AG04449 (cell line): ENCODE measurements at regions not wholly inside any gene's neighbourhood (a gene's known extent, or its start where the extent isn't known, plus 50 kb on each side); places are given as distances from the start of the nearest gene placed in this dataset.

Source experiments
- CTCF ChIA-PET: fragments of 350-600 bp; formaldehyde crosslinking; extraction: SDS; loops from one replicate; lab custom pipeline; 2021; ENCODE audit warnings: antibody characterized with exemption; lab: Yijun Ruan, JAX
- POLR2A ChIA-PET: fragments of 400-600, 350-600 bp; formaldehyde crosslinking; extraction: SDS; loops from one replicate; lab custom pipeline; 2020; ENCODE audit warnings: antibody characterized with exemption, inconsistent platforms; lab: Yijun Ruan, JAX
- DNase-seq: peaks from one replicate; pipeline ENCODE4 v3.0.0-alpha.2; 2010; ENCODE audit warnings: low read depth, low spot score
- H3K4me3 ChIP-seq: 2 replicates; pipeline ENCODE4 v1.5.1; 2011; ENCODE audit warnings: low read depth, mild to moderate bottlenecking, control low read depth, low read length
- TF ChIP-seq, protein P1 (sequence below): IDR thresholded peaks from one replicate; pipeline ENCODE4 v1.5.1; 2011; ENCODE audit warnings: mild to moderate bottlenecking, moderate library complexity, low read length, control low read depth, inconsistent platforms; ENCODE audit not compliant: insufficient read depth; ENCODE audit errors: missing control alignments

DNA sequence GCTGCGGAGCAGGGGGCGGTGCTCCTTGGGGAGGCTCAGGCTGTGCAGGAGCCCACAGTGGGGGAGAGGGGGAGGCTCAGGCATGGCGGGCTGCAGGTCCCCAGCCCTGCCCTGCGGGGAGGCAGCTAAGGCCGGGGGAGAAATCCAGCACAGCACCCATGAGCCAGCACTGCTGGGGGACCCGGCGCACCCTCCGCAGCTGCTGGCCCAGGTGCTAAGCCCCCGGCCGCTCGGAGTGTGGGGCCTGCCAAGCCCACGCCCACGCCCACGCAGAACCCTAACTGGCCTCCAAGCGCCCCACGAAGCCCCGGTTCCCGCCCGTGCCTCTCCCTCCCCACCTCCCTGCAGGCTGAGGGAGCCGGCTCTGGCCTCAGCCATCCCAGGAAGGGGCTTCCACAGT, 145.6 kb upstream of the SEL1L start:
- H3K4me3 ChIP-seq = no peak overlapping the region
- ChIA-PET CTCF (no interaction called here), POLR2A (no interaction called here)
- no peak for DNase-seq
- TF ChIP-seq, protein P1, sequence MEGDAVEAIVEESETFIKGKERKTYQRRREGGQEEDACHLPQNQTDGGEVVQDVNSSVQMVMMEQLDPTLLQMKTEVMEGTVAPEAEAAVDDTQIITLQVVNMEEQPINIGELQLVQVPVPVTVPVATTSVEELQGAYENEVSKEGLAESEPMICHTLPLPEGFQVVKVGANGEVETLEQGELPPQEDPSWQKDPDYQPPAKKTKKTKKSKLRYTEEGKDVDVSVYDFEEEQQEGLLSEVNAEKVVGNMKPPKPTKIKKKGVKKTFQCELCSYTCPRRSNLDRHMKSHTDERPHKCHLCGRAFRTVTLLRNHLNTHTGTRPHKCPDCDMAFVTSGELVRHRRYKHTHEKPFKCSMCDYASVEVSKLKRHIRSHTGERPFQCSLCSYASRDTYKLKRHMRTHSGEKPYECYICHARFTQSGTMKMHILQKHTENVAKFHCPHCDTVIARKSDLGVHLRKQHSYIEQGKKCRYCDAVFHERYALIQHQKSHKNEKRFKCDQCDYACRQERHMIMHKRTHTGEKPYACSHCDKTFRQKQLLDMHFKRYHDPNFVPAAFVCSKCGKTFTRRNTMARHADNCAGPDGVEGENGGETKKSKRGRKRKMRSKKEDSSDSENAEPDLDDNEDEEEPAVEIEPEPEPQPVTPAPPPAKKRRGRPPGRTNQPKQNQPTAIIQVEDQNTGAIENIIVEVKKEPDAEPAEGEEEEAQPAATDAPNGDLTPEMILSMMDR = no peak

DNA sequence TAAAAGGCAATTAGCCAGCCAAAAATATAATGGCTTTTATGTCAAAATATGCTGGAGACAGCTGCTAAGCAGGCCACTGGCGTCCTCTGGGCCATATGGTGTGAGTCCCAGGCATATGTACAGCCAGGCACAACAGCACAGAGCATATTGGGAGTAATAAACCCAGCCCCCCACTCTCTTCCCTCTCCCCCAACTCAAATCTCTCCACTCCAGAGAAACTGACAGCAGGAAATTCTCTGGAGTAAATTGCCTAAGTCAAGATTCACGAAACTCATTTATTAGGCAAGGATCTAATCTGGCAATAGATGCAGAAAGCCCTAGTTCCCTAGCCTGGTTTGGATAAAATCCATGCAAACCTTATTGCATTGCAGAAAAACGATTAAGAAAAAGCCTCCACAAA, 147.9 kb upstream of the SEL1L start:
- TF ChIP-seq, protein P1 = no peak
- no peak overlapping the region for H3K4me3 ChIP-seq
- no peak for DNase-seq
- POLR2A ChIA-PET = no interaction called here
- CTCF ChIA-PET = no interaction called here

DNA sequence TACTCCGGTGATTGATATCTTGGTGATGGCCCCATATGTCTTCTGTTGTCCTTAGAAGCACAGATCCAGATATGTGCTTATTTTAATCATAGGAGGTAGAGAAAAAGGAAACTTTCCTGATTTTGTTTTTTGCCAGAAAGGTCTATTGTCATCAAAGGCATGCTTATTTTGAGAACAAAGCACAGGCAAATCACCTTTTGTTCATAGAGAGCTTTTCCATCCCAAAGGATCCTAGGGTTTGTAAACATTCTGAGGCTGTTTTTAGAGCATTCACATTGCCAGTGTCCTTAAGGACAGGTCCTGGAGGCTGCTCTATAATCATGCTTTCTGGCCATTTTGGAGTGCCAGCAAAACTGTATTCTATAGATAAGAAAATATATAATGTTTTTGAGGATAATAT, 148.5 kb upstream of the SEL1L start:
- ChIA-PET POLR2A (no interaction called here), CTCF (no interaction called here)
- DNase-seq = no peak
- no peak overlapping the region for H3K4me3 ChIP-seq
- TF ChIP-seq, protein P1 = no peak

DNA sequence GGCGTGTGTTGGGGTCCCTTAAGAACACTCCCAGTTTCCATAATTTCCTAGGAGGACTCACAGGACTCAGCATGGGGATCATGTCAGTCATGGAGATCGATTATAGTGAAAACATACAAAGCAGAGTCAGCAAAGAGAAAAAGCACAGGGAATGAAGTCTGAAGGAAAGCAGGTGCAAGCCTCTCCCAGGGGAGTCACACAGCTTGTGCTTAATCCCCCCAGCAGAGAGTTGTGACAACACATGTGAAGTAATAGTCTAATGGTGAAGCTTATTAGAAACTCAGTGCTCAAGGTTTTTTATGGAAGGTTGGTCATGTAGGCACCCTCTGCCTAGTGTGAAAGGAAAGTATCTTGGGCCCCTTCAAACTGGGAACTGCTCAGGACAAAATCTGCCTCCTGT, 149.0 kb upstream of the SEL1L start:
- CTCF ChIA-PET = no interaction called here
- TF ChIP-seq, protein P1 = no peak
- no peak for DNase-seq

DNA sequence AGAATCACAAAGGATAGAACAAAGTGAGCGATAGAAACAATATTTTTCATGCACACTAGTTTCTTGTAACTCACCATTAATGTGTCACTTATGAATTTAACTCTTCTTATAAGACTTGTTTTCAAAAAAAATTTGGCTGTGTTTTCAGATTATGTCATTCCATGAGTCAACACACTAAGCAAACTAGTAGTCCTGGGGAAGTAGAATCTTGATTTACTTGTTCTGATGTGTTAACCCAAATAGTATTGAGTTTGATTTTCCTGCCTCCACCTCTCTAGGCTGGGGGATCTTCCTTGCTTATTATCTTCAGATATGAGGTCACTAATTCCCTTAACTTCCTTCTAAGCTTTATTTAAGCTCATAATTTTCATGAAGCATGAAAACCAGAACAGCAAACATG, 151.0 kb upstream of the SEL1L start:
- DNase-seq = no peak
- TF ChIP-seq, protein P1 = no peak
- POLR2A ChIA-PET = no interaction called here

More for the DNA sequence above, 149.0 kb upstream of the SEL1L start:
- POLR2A ChIA-PET = no interaction called here
- no peak overlapping the region for H3K4me3 ChIP-seq

DNA sequence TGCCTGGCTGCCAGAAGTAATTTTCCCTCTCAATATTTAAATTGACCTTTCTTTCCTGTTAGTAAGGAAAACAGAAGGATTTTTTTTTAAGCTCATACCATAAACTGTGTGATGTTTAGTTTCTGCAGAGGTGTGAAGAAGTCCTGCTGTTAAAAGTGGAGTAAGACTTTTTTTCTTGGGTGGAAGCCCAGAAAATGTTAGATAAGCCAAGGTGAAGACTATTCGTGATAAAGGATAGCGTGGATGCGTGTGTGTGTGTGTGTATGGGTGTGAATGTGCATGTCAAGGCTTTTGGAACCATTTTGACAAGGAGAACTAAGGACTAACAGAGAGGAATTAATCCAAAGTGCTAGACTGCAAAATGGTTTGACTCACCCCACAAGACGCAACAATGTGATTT, 152.9 kb upstream of the SEL1L start:
- TF ChIP-seq, protein P1 = no peak
- no peak overlapping the region for H3K4me3 ChIP-seq
- ChIA-PET CTCF (no interaction called here), POLR2A (no interaction called here)
- no peak for DNase-seq

More for the DNA sequence above, 151.0 kb upstream of the SEL1L start:
- CTCF ChIA-PET = no interaction called here
- H3K4me3 ChIP-seq = no peak overlapping the region
